ENCODE measurements at regions not wholly inside any gene's neighbourhood (a gene's known extent, or its start where the extent isn't known, plus 50 kb on each side); places are given as distances from the start of the nearest gene placed in this dataset.

GRCh38 chr10:105339669-105340068 lies 698.6 kb downstream of the SORCS3 start:
- no peak for TF ChIP-seq POLR2A (IDR thresholded peaks at IDR 0.05; ENCODE audit: low read depth, low read length)
- TF ChIP-seq EZH2 (IDR thresholded peaks at IDR 0.05; ENCODE audit: borderline replicate concordance, low read depth, low read length, severe bottlenecking), result no peak
- no peak for TF ChIP-seq CTCF (IDR thresholded peaks at IDR 0.05; ENCODE audit: extremely low read depth in 1 of 2, insufficient read depth in 1 of 2, low read depth in 1 of 2, low read length in 2 of 2)
- TF ChIP-seq POLR2AphosphoS5 (IDR thresholded peaks at IDR 0.05; ENCODE audit: insufficient read depth, low read depth, low read length), result no peak
- TF ChIP-seq MYC (IDR thresholded peaks at IDR 0.05; ENCODE audit: low read depth, low read length), result no peak
- no peak for TF ChIP-seq JUN (IDR thresholded peaks at IDR 0.05; ENCODE audit: borderline replicate concordance, insufficient read depth, insufficient read length, low read depth)
- TF ChIP-seq MAX (IDR thresholded peaks at IDR 0.05; ENCODE audit: insufficient read depth, insufficient read length), result no peak
- TF ChIP-seq FOS (IDR thresholded peaks at IDR 0.05; ENCODE audit: borderline replicate concordance, insufficient read depth, low read length), result no peak

All from endothelial cell of umbilical vein (primary cell).